NCI-H2029 treated with DMSO at 0.1 percent for 48 hours (cell line): ENCODE measurements at regions not wholly inside any gene's neighbourhood (a gene's known extent, or its start where the extent isn't known, plus 50 kb on each side); places are given as distances from the start of the nearest gene placed in this dataset.

Source experiments
- DNase-seq: peaks from one replicate; lab custom pipeline; 2025; lab: John Stamatoyannopoulos, UW

DNA sequence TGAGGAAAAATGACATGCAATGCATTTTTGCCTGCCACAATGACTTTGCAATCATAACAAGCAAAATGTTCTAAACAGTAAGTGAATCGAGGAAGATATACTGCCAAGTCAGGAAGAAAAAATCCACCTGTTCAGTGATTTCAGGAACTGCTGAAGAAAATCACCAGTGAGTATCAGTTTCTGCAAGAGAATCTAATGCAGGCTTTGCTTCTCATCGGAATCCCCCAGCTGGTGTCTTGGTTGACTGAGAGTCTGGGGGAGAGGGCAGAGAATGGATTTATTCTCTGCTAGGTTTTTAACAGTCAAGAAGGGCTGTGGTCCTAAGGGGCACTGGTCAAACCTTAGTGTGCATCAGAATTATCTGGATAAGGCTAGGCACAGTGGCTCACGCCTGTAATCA is 363.4 kb downstream of the CDH26 start:
- no peak for DNase-seq

DNA sequence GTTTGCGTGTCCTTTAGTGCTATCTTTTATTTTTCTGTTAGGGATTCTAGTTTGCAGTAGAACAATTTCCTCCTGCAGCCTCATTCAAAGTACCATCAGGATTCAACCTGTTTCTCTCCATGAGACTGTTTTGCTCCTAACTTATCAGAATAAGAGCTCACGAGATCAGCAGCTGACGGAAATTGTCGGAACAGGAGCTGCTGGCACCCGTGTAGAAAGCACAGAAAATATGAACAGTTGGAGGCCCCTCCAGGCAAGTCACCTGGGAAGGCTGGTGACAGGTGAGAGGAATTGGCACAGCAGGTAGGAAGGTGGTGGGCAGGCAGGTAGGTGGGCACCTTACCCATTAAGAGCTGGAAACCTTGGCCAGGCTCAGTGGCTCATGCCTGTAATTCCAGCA is 368.6 kb downstream of the CDH26 start:
- no peak for DNase-seq

DNA sequence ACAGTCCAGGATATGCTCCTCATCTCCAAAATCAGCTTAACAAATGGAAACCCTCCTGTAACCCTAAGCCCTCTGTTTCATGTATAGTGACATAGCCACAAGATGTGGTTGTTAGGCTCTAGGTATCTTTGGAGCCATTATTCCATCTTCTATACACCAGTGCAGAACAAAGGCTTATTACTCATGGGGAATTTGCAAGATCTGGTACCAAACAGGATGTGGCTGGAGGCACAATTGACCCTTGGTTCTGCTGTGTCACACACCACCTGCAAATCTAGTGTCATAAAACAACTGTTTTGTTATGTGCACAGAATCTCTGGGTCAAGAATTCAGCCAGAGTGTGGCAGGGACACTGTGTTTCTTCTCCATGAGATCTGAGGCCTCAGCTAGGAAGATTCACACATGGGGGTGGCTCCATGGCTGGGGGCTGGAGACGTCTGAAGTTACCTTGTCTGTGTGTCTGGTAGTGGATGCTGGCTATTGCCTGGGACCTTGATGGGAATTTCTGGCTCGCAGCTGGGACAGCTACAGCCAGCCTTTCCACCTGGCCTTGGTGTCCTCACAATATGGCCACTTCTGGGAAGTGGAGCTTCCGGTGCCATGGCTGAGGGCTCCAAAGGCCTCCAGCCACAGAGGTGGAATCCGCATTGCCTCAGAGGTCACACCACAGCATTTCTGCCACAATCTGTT is 369.9 kb downstream of the CDH26 start:
- no peak for DNase-seq

DNA sequence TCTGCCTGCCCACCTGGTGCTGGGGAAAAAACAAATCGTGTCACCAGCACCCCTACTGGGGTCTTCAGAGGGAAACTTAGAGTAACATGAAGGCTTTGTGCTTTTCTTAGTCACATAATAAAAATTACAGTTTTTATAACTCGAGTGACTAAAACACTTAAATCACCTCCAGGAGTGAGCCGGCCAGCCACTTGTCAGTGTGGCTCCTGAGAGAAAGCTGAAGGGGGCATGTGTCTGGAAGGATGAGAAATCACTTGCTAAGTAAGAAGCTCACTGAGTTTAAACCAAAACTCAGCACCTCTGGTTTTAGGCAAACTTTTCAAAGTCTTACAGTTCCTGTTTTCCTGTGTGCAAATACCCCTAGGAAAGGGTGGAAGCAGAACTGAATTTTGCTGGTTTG is 372.2 kb downstream of the CDH26 start:
- DNase-seq: no peak

GRCh38 chr20:60331688-60332300 is 373.6 kb downstream of the CDH26 start:
- no peak for DNase-seq

- DNase-seq: no peak
These were observed 374.3 kb downstream of the CDH26 start for GRCh38 chr20:60332523-60332922.

DNA sequence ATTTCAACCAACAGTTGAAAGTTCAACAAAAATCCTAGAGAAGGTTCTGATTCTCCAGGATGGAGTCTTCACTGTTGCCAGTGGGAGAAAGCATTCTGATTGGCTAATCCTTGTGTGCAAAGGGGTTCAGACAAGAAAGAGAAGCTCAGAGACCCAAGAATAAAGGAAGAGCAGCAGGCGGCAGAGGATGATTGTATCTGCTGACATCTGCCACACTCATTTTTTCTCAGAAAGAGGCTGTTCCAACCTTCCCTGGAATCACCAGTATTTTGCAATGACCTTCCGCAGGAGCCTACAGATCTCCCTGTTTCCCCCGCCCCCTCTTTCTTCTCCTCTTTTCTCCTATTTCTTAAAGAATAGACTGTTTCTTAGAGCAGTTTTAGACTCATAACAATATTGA is 376.7 kb downstream of the CDH26 start:
- DNase-seq: no peak

- peak; percentile 44 for DNase-seq
These were observed 380.3 kb downstream of the CDH26 start for GRCh38 chr20:60338556-60338955.

- DNase-seq: no peak
These were observed 381.5 kb downstream of the CDH26 start for GRCh38 chr20:60339738-60340137.

DNA sequence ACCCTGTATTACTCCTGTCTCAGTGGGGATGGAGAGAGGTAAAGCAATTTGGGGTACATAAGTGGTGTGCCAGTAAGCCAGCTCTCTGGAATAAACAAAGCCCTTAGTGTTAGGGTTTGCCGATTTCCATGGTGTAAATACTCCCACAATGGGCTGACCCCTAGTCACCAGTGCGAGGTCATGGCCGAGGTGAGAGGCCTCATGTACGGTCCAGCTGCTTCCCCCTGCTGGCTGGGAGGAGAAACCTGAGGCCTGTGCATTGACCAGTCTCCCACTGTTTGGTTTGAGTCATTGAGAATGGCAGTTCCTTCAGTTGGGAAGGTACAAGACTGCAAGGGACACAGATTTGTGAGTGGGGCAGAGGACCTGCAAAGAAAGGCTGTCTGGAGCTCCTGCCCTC is 382.0 kb downstream of the CDH26 start:
- DNase-seq: no peak

DNA sequence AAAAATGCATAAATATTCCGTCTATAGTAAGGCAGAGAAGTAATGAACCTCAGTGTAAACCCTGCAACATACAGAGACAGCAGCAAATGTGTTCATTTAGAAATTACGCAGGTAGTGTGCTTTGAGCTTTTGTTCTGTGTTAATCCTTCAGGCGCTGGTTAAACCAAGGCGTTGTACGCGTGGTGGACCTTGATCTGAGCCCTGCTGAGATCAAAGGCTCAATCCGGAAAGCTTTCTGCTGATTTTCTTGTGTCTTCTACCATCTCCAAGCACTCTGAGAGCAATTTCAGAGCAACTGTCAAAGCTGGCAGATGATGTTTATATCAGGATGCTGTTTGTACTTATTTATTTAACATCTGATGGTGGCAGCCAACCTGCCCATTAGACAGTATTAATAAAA is 382.8 kb downstream of the CDH26 start:
- DNase-seq: no peak

- DNase-seq: no peak
These were observed 386.9 kb downstream of the CDH26 start for GRCh38 chr20:60345106-60345505.

GRCh38 chr20:60349418-60349817 is 391.2 kb downstream of the CDH26 start:
- DNase-seq: no peak

DNA sequence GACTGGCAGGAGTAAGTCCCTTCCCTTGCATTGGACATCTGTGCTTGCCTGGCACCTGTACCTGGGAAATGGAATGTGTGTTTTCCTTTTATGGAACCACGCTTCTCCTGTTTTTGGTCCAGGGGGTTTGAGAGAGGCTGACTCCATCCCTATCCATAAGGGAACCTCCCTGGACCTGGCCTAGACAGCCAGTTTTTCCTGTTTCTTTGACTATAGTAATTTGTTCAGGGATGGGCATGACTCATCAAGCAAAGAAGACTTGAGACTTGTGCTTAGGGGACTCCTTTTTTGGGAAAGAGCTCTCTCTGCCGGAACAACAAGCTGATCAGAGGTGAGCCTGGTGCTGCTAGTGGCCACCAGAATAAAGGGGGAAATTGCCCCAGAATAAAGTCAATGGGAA is 393.8 kb downstream of the CDH26 start:
- no peak for DNase-seq

GRCh38 chr20:60352596-60352995 is 394.4 kb downstream of the CDH26 start:
- DNase-seq: no peak

GRCh38 chr20:60354024-60354580 is 395.9 kb downstream of the CDH26 start:
- no peak for DNase-seq

DNA sequence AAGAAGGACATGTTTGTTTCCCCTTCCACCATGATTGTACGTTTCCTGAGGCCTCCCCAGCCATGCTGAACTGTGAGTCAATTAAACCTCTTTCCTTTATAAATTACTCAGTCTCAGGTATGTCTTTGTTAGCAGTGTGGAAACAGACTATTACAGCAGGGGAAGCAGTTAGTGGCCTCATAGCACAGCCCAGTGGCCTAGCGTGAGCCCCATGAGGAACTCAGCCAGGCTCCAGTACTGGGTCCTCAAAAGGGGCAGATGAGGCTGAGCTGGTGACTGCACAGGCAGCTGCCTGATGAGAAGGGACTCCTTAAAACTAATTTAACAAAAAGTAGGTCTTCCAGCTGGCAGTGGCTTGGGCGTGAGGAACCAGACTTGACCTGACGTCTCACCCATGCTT is 399.9 kb downstream of the CDH26 start:
- no peak for DNase-seq

DNA sequence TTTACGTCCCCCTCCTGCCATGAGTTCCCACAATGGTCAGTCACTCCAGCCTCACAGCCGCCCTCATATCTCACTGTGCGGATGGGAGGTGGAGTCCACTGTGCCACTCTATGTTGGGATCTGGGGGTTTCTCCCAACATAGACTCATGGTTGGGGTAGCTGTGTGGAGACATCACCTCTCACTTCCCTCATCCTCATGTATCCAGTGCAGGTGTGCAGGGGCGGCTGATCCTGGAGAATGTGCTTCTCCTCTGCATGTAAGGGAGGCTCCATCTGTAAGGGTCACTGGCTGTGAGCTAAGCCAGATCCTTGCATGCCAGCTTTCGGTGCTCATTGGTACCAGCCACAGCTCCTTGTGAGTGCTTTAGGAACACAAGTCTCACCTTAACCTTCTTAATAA is 400.8 kb downstream of the CDH26 start:
- no peak for DNase-seq

GRCh38 chr20:60361761-60362395 is 403.7 kb downstream of the CDH26 start:
- DNase-seq: no peak

DNA sequence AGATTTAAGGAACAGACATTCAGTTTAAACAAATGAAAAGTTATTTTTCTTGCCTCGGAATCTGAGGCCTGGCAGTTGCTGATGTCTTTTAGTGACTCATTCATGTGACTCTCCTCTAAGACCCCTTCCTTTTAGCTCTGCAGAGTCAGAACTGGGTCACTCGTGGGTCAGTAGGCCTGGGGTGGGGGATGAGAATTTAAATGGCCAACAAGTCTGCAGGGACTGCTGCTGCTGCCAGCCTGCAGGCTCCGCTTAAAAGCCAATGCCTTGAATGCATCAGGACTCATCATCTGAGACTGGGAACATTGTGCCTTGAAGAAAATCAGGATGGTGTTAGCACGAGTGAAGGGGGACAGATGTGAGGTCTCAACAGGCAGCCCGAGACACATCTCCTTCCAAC is 404.3 kb downstream of the CDH26 start:
- DNase-seq: no peak

DNA sequence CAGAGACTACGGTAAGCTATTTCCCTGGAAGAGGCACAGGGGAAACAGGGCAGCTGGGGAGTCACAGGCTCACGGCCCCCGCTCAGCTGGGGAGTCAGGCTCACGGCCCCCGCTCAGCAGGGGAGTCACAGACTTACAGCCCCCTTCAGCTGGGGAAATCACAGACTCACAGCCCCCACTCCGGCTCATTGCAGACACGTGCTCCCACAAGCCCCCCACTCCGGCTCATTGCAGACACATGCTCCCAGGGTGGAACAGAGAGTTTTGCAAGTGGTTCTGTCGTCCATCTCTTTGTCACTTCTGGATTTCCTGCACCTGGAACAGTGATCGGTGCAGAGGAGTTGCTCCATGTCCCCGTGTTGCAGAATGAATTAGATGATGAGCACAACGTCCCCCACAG is 405.5 kb downstream of the CDH26 start:
- no peak for DNase-seq

GRCh38 chr20:60365064-60365666 is 406.9 kb downstream of the CDH26 start:
- no peak for DNase-seq

- DNase-seq: no peak
These were observed 407.7 kb downstream of the CDH26 start for GRCh38 chr20:60365882-60366281.
